SK-N-MC (cell line): ENCODE measurements at regions not wholly inside any gene's neighbourhood (a gene's known extent, or its start where the extent isn't known, plus 50 kb on each side); places are given as distances from the start of the nearest gene placed in this dataset.

ENCODE experiments used
- DNase-seq: peaks from one replicate; pipeline ENCODE4 v3.0.0-alpha.2; 2011; ENCODE audit warnings: low read depth, low spot score
- H3K27ac ChIP-seq: fragments of 200-600 bp; sonication (generic); 2 replicates; pipeline ENCODE4 v1.5.1; 2016; ENCODE audit warnings: mixed run types
- H3K36me3 ChIP-seq: fragments of 200-600 bp; sonication (generic); 2 replicates; pipeline ENCODE4 v1.6.1; 2017; ENCODE audit warnings: antibody characterized with exemption, low read length, mixed read lengths; ENCODE audit not compliant: insufficient read depth
- H3K4me3 ChIP-seq: fragments of 200-600 bp; sonication (generic); 2 replicates; pipeline ENCODE4 v1.5.1; 2016
- H3K9ac ChIP-seq: fragments of 200-600 bp; sonication (generic); 2 replicates; pipeline ENCODE4 v1.8.0; 2017; ENCODE audit warnings: mixed run types, mixed read lengths; ENCODE audit not compliant: insufficient read length
- H3K9me3 ChIP-seq: fragments of 200-600 bp; sonication (generic); 2 replicates; pipeline ENCODE4 v1.6.1; 2017; ENCODE audit warnings: low read depth, mild to moderate bottlenecking, antibody characterized with exemption, low read length, moderate library complexity, mixed read lengths
- EZH2 ChIP-seq: fragments of 200-600 bp; sonication (generic); IDR thresholded peaks from one replicate; pipeline ENCODE4 v1.6.1; 2017; ENCODE audit warnings: antibody characterized with exemption
- FOXP2 ChIP-seq: optimal IDR thresholded peaks from 2 replicates; pipeline ENCODE3; 2011; ENCODE audit warnings: mild to moderate bottlenecking, moderate library complexity; ENCODE audit not compliant: insufficient read depth; ENCODE audit errors: extremely low read length, control extremely low read depth
- POLR2AphosphoS5 ChIP-seq: IDR thresholded peaks from 2 replicates; pipeline ENCODE4 v1.6.1; 2012; ENCODE audit warnings: mild to moderate bottlenecking, low read depth, low read length, borderline replicate concordance

- Histone ChIP-seq H3K27ac (no peak overlapping the region), H3K36me3 (no peaks in the 10 kb centered on the region), H3K9me3 (no peaks in the 10 kb centered on the region), H3K4me3 (no peak overlapping the region), H3K9ac (no peak overlapping the region)
- no peak for TF ChIP-seq FOXP2
- TF ChIP-seq EZH2, result no peak
- TF ChIP-seq POLR2AphosphoS5, result no peak
- no peak for DNase-seq
These were observed 164.9 kb downstream of the MIAT start for GRCh38 chr22:26822313-26822712.

DNA sequence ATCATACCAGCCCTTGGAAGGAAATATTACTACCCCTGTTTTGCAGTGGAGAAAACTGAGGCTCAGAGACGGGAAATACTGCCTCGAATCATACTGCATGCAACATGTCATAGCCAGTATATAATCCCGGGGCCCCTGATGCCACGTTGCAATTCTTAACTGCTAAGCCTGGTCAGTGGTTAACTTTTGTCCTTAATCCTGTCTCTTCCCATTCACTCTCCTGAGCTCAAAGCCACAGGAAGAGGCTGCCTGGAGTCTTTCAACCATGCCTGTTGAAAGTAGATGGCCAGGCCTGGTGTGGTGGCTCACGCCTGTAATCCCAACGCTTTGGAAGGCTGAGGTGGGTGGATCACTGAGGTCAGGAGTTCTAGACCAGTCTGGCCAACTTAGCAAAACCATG is 166.6 kb downstream of the MIAT start:
- H3K9ac ChIP-seq, result no peak overlapping the region
- no peaks in the 10 kb centered on the region for H3K36me3 ChIP-seq
- no peaks in the 10 kb centered on the region for H3K9me3 ChIP-seq
- no peak for DNase-seq
- TF ChIP-seq FOXP2, result no peak
- TF ChIP-seq EZH2, result no peak
- TF ChIP-seq POLR2AphosphoS5, result no peak
- no peak overlapping the region for H3K4me3 ChIP-seq
- H3K27ac ChIP-seq, result no peak overlapping the region

DNA sequence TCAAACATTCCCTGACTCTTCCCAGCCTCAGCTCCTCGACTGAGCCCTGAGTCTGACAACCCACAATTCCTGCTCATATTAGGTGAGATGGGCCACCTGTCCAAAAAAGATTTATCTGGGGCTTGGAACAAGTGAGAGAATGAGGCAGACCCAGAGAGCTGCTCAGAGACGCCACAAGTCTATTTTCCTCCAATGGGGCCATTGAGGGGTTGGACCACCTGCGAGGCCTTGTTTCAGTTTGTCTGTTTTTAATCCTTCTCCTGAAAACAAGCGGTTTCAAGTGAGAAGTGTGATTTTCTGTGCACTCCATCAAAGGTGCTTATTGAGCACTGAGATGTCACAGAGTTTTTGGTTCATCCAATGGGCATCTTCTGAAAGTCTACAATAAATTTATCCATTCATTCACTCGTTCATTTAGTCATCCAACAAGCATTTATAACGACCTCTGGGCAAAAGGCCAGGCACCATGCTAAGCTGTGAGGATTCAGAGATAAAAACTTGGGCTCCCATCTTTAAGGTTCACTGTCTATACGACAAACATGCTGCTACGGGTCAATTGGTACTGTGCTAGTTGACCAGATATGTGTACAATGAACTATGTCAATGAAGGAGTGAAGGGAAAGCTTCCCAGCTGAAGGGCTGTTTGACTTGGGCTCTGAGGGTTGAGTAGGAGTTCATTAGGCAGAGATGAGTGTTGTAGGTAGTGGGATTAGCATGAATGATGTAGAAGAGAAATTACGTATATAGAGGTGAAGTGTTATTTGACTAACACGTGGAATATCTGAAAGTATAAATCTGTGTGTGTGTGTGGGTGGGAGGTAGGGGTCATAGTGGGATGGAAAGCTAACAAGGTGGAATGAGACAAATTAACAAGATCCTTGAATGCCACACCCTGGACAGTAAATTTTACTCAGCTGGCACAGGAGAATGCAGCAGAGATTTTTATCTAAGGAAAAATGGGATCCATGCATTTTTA is 168.9 kb downstream of the MIAT start:
- Histone ChIP-seq H3K9ac (no peak overlapping the region), H3K9me3 (no peaks in the 10 kb centered on the region), H3K27ac (no peak overlapping the region), H3K36me3 (no peaks in the 10 kb centered on the region), H3K4me3 (no peak overlapping the region)
- TF ChIP-seq POLR2AphosphoS5 (no peak), EZH2 (no peak), FOXP2 (no peak)
- no peak for DNase-seq

DNA sequence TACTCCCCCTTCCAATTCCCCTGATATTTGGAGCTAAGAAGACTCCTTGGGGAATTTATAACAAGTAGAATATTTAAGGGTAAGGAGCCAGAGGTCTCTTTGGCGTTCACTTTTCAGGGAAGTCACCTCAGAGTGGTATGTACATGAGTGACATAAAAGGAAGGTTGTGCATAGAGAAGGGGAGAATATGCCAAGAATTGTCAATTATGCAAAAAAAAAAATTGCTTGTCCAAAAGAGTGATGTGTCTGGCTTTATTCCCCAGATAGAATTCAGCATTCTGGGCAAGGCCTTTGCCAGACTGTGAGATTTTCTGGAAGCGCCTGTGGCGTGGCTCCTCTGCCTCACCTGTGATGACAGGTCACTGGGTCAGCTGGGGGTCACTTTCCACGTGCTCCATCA is 170.2 kb downstream of the MIAT start:
- Histone ChIP-seq H3K36me3 (no peaks in the 10 kb centered on the region), H3K4me3 (no peak overlapping the region), H3K9ac (no peak overlapping the region), H3K9me3 (no peaks in the 10 kb centered on the region), H3K27ac (no peak overlapping the region)
- TF ChIP-seq EZH2 (no peak), FOXP2 (no peak), POLR2AphosphoS5 (no peak)
- no peak for DNase-seq

DNA sequence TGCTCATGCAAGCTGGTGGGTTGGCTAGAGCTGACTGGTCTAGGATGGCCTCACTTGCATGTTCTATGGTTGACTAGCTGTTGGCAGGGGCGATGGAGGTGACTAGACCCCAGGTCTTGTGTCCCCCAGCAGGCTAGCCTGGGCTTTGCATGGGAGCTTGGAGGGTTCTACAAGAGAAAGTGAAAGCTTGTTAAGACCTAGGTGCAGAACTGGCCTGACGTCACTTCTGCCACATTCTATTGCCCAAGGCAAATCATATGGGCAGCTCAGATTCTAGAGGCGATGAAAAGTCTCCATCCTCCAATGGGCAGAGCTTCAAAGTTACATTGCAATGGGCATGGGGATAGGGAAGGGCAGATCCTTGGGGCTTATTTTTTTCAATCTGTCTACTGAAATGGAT is 170.9 kb downstream of the MIAT start:
- Histone ChIP-seq H3K27ac (no peak overlapping the region), H3K9me3 (no peaks in the 10 kb centered on the region), H3K36me3 (no peaks in the 10 kb centered on the region), H3K9ac (no peak overlapping the region), H3K4me3 (no peak overlapping the region)
- no peak for TF ChIP-seq EZH2
- TF ChIP-seq FOXP2, result no peak
- no peak for TF ChIP-seq POLR2AphosphoS5
- no peak for DNase-seq

DNA sequence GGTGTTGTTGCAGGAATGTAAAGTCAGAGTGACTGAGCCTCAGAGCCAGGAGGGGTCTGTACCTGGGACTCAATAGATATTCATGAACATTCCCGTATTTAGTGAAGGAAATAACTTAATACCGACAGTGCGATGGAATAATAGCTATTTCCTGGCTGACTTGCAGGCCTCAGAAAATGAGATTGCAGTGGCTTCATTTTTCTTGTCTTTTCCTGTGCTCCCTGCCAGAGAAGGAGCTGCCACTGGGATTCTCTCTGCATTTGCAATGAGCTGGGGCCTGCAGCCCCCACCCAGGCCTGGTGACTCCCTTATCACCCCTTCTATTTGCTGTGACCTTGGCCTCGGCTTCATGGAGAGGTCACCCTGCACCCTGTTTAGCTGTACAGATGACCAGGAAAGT is 173.4 kb downstream of the MIAT start:
- no peak for DNase-seq
- TF ChIP-seq FOXP2 (no peak), EZH2 (no peak), POLR2AphosphoS5 (no peak)
- H3K9ac ChIP-seq, result no peak overlapping the region
- H3K36me3 ChIP-seq, result no peaks in the 10 kb centered on the region
- no peak overlapping the region for H3K27ac ChIP-seq
- no peaks in the 10 kb centered on the region for H3K9me3 ChIP-seq
- H3K4me3 ChIP-seq, result no peak overlapping the region

DNA sequence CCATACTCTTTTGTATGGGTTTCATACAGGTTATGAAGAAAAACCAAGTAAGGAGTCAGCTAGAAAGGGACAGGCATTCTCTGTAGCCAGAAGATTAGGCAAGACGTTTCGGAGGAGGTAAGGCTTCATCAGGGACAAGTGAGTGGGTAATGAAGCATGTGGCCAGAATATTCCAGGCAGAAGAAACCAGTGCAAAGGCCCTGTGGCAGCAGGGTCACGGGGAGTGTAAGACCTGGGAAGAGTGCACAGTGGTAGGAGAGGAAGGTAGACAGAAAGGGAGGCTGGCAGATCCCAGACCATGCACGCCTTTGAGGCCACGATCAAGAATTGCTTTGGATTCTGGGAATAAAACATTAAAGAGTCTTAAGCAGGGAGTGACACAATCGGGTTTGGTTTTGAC is 177.6 kb downstream of the MIAT start:
- H3K27ac ChIP-seq, result no peak overlapping the region
- no peak for DNase-seq
- H3K4me3 ChIP-seq, result no peak overlapping the region
- TF ChIP-seq POLR2AphosphoS5, result no peak
- no peak for TF ChIP-seq FOXP2
- no peak for TF ChIP-seq EZH2
- H3K9me3 ChIP-seq, result no peaks in the 10 kb centered on the region
- no peak overlapping the region for H3K9ac ChIP-seq
- no peaks in the 10 kb centered on the region for H3K36me3 ChIP-seq

DNA sequence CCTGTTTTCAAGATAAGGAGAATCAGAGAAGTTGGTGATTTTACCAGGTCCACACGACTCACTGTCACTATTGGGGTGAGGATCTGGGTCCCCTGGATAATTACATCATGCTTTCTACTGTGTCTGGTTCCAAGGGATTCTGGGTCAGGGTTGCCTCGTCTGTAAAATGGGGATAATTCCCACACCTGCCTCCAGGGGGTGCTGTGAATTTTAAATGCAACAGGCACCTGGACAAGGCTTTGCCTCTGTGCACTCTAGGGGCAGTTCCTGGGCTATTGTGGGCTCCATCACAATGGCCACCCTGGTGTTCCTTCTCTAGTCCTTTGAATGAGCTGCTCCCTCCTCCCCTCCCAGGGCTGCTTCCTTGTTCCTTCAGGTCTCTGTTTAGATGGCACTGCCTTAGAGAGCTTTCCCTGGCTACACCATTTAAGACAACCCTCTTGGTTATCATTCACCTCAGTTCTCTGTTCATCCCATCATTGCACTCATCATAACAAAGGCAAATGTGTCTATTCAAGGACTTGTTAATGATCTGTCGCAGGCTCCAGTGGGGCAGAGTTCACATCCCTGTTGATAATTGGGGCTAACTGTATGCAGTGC is 178.6 kb downstream of the MIAT start:
- Histone ChIP-seq H3K36me3 (no peaks in the 10 kb centered on the region), H3K9me3 (no peaks in the 10 kb centered on the region), H3K4me3 (no peak overlapping the region), H3K9ac (no peak overlapping the region), H3K27ac (no peak overlapping the region)
- no peak for TF ChIP-seq FOXP2
- no peak for TF ChIP-seq POLR2AphosphoS5
- no peak for TF ChIP-seq EZH2
- no peak for DNase-seq

- TF ChIP-seq EZH2, result no peak
- no peak for TF ChIP-seq FOXP2
- no peak for TF ChIP-seq POLR2AphosphoS5
- DNase-seq, result no peak
- Histone ChIP-seq H3K9me3 (no peaks in the 10 kb centered on the region), H3K36me3 (no peaks in the 10 kb centered on the region), H3K4me3 (no peak overlapping the region), H3K9ac (no peak overlapping the region), H3K27ac (no peak overlapping the region)
These were observed 180.5 kb downstream of the MIAT start for GRCh38 chr22:26837784-26838470.
